PC-9 (cell line): ENCODE measurements at regions not wholly inside any gene's neighbourhood (a gene's known extent, or its start where the extent isn't known, plus 50 kb on each side); places are given as distances from the start of the nearest gene placed in this dataset.

Source experiments
- BruUV-seq: library from RNA; stranded (reverse); fragments of 400-500 nt; replicated peaks from 2 replicates; lab custom pipeline; 2021; lab: Mats Ljungman, UMichigan
- CTCF ChIA-PET: fragments of 300-600 bp; sonication (Branson Sonifier 250); formaldehyde crosslinking; loops from one replicate; lab custom pipeline; 2022; ENCODE audit warnings: antibody characterized with exemption; lab: Charles Lee
- POLR2A ChIA-PET: fragments of 300-600 bp; sonication (Branson Sonifier 250); formaldehyde crosslinking; loops from one replicate; lab custom pipeline; 2022; ENCODE audit warnings: antibody characterized with exemption; ENCODE audit not compliant: unreplicated experiment; lab: Charles Lee
- DNase-seq, 2 experiments: peaks; one replicate each; pipeline versions ENCODE4 v3.0.0 to v3.0.0-alpha.2; 2015 to 2022; ENCODE audit warnings: mixed read lengths in 1 of 2
- H2AFZ ChIP-seq: fragments of 200-600 bp; sonication (generic); 2 replicates; pipeline ENCODE4 v1.8.1; 2017; ENCODE audit warnings: antibody characterized with exemption
- H3F3A ChIP-seq: fragments of 200-600 bp; sonication (generic); 2 replicates; pipeline ENCODE4 v1.8.1; 2017; ENCODE audit warnings: antibody characterized with exemption, mild to moderate bottlenecking, low read depth; ENCODE audit not compliant: insufficient read depth
- H3K27ac ChIP-seq: fragments of 200-600 bp; sonication (generic); 2 replicates; pipeline ENCODE4 v1.6.1; 2016; ENCODE audit warnings: mixed run types
- H3K27me3 ChIP-seq: fragments of 200-600 bp; sonication (generic); 2 replicates; pipeline ENCODE4 v1.6.1; 2016; ENCODE audit warnings: low read depth, mixed run types; ENCODE audit not compliant: insufficient read depth
- H3K36me3 ChIP-seq: fragments of 200-600 bp; sonication (generic); 2 replicates; pipeline ENCODE4 v1.6.1; 2016; ENCODE audit warnings: low read depth, mixed run types
- H3K4me1 ChIP-seq: fragments of 200-600 bp; sonication (generic); replicated peaks from 2 replicates; pipeline ENCODE4 v1.6.1; 2016; ENCODE audit warnings: mixed run types; ENCODE audit not compliant: insufficient read depth
- H3K4me2 ChIP-seq: fragments of 200-600 bp; sonication (generic); 2 replicates; pipeline ENCODE4 v1.6.1; 2017; ENCODE audit warnings: mixed run types
- H3K4me3 ChIP-seq: fragments of 200-600 bp; sonication (generic); 2 replicates; pipeline ENCODE4 v1.6.1; 2016; ENCODE audit warnings: mixed run types
- H3K79me2 ChIP-seq: fragments of 200-600 bp; sonication (generic); 2 replicates; pipeline ENCODE4 v1.6.1; 2017; ENCODE audit warnings: low read depth, mixed run types
- H3K9me2 ChIP-seq: fragments of 200-600 bp; sonication (generic); 2 replicates; pipeline ENCODE4 v1.8.1; 2017; ENCODE audit warnings: mild to moderate bottlenecking; ENCODE audit not compliant: insufficient read depth
- H3K9me3 ChIP-seq: fragments of 200-600 bp; sonication (generic); 2 replicates; pipeline ENCODE4 v1.8.1; 2016; ENCODE audit warnings: low read depth; ENCODE audit not compliant: insufficient read depth
- H4K20me1 ChIP-seq: fragments of 200-600 bp; sonication (generic); 2 replicates; pipeline ENCODE4 v1.8.1; 2017; ENCODE audit not compliant: insufficient read depth
- CTCF ChIP-seq: fragments of 200-600 bp; sonication (generic); conservative IDR thresholded peaks from 2 replicates; pipeline ENCODE4 v1.6.1; 2017; ENCODE audit warnings: mixed run types, antibody characterized with exemption, mild to moderate bottlenecking, moderate library complexity
- EZH2 ChIP-seq: fragments of 200-600 bp; sonication (generic); IDR thresholded peaks from 2 replicates; pipeline ENCODE4 v1.8.0; 2017; ENCODE audit warnings: antibody characterized with exemption, low read depth
- intact Hi-C: fragments of 100-400 bp; cut with micrococcal nuclease; formaldehyde crosslinking; loops from one replicate; pipeline ENCODE4 v1.10.0; 2022; ENCODE audit not compliant: unreplicated experiment

- TF ChIP-seq EZH2 (no peak), CTCF (no peak)
- DNase-seq, result no peak
- BruUV-seq, result no TSS peak
- Histone ChIP-seq H3K27ac (no peak overlapping the region), H3K4me3 (no peak overlapping the region), H3K79me2 (no peaks in the 10 kb centered on the region), H3K4me2 (no peak overlapping the region), H3K9me2 (no peaks in the 10 kb centered on the region), H3K9me3 (no peaks in the 10 kb centered on the region), H3K36me3 (no peaks in the 10 kb centered on the region), H3F3A (no peaks in the 10 kb centered on the region), H4K20me1 (no peaks in the 10 kb centered on the region), H2AFZ (no peak overlapping the region), H3K4me1 (no peaks in the 10 kb centered on the region), H3K27me3 (no peaks in the 10 kb centered on the region)
- ChIA-PET CTCF (no interaction called here), POLR2A (no interaction called here)
- intact Hi-C loops, result no loop called here
Measured at GRCh38 chr7:68509603-68510002, 1088.7 kb upstream of the AUTS2 start.

- no peaks in the 10 kb centered on the region for H4K20me1 ChIP-seq
- H2AFZ ChIP-seq, result no peak overlapping the region
- intact Hi-C loops, result no loop called here
- POLR2A ChIA-PET, result no interaction called here
- H3K4me3 ChIP-seq, result no peak overlapping the region
- H3K9me2 ChIP-seq, result no peaks in the 10 kb centered on the region
- H3K27me3 ChIP-seq, result no peaks in the 10 kb centered on the region
- CTCF ChIA-PET, result no interaction called here
- TF ChIP-seq CTCF, result no peak
- no peak for TF ChIP-seq EZH2
- no peaks in the 10 kb centered on the region for H3K4me1 ChIP-seq
- no peak overlapping the region for H3K4me2 ChIP-seq
- H3K27ac ChIP-seq, result no peak overlapping the region
- H3K79me2 ChIP-seq, result no peaks in the 10 kb centered on the region
- H3K36me3 ChIP-seq, result no peaks in the 10 kb centered on the region
- H3F3A ChIP-seq, result no peaks in the 10 kb centered on the region
- no peak for DNase-seq
- no peaks in the 10 kb centered on the region for H3K9me3 ChIP-seq
- no TSS peak for BruUV-seq
Measured at GRCh38 chr7:68511281-68511680, 1087.0 kb upstream of the AUTS2 start.

GRCh38 chr7:68512466-68512865 is 1085.8 kb upstream of the AUTS2 start:
- DNase-seq, result no peak
- ChIA-PET POLR2A (no interaction called here), CTCF (no interaction called here)
- no peak overlapping the region for H3K27ac ChIP-seq
- no peaks in the 10 kb centered on the region for H3K36me3 ChIP-seq
- H3K9me3 ChIP-seq, result no peaks in the 10 kb centered on the region
- intact Hi-C loops, result no loop called here
- H3K9me2 ChIP-seq, result no peaks in the 10 kb centered on the region
- no peaks in the 10 kb centered on the region for H3K79me2 ChIP-seq
- H3K4me3 ChIP-seq, result no peak overlapping the region
- H3K4me2 ChIP-seq, result no peak overlapping the region
- H2AFZ ChIP-seq, result no peak overlapping the region
- no peaks in the 10 kb centered on the region for H4K20me1 ChIP-seq
- TF ChIP-seq EZH2 (no peak), CTCF (no peak)
- H3K4me1 ChIP-seq, result no peaks in the 10 kb centered on the region
- no peaks in the 10 kb centered on the region for H3F3A ChIP-seq
- no TSS peak for BruUV-seq
- no peaks in the 10 kb centered on the region for H3K27me3 ChIP-seq
